ENCODE measurements at regions not wholly inside any gene's neighbourhood (a gene's known extent, or its start where the extent isn't known, plus 50 kb on each side); places are given as distances from the start of the nearest gene placed in this dataset.

GRCh38 chr6:169988769-169989550, 237.5 kb downstream of the ERMARD start:
- DNase-seq (ENCODE audit: extremely low read depth, low read depth), result no peak

- DNase-seq (ENCODE audit: extremely low read depth, low read depth), result no peak
Observed at GRCh38 chr6:169986848-169987498, 235.6 kb downstream of the ERMARD start.

DNA sequence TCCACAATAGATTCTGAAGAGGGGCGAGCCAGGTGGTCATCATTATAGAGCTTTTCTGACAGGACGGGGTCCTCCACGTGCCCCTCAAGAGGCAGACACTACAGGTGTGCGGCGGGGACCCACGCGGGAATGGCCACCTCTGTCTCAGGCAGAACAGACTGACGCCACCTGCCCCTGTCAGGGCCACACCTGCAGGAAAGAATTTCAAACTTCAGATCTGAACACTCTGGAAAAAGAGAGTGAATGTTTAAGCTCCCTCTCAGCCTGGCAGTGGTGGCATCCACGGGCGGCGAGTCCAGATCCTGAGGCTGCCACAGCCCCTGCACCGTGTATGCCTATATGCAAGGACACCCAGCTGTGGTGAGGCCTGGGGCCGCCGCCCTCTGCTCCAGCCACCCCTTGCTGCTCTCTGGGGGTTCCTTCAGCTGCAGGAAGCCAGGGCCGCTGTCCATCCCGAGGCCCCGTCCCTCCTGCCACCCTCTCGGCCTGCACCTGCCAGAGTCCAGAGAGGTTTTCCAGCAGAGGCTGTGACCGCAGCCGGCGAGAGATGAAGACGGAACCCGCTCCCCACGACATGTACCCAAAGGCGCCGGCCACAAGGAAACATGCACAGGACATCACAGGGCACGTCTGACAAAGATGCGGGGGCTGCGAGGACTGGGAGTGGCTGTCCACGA, 234.9 kb downstream of the ERMARD start:
- DNase-seq (ENCODE audit: extremely low read depth, low read depth), result no peak

DNA sequence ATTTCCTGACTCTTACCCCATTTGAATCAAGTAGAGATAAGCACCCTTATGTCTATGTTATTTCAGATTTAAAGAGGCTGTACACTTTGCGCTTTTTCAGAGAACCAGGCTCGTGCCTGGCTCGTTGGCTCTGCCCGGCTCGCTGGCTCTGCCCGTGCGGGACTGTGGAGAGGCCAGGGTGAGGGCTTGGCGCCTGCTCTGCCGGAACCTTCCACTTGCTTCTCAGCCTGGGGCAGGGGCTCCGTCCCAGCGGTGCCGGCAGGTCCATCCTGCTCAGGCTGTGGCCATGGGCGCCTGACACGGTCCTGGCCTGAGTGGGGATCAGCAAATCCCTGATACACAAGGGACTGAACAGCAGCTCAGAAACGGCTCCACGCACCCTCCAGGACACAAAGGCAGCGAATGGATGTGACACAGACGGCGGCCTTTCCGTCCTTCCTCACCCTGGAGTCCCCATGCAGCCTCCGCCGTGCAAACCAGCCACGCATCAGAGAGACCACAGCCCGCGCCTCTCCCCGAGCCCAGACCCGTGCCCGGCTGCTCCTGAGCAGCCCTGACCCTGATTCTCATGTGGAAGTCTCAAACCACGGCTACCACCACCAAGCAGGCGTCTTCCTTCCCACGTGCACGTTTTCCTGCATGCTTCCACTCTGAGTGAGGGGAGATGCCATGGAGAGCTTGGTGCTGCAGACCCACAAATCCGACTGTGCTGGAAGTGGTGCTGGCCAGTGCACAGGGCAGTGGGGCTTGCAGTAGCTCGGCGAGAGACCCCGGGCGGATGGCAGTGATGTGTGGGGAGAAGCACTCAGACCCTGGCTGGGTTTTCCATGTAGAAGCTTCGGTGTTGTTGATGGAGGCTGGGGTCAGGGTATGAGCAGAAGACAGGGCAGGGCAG, 233.9 kb downstream of the ERMARD start:
- no peak for DNase-seq (ENCODE audit: extremely low read depth, low read depth)

GRCh38 chr6:169984181-169985120, 233.0 kb downstream of the ERMARD start:
- no peak for DNase-seq (ENCODE audit: extremely low read depth, low read depth)

- DNase-seq (ENCODE audit: extremely low read depth, low read depth), result no peak
Observed at GRCh38 chr6:169983651-169984050, 232.2 kb downstream of the ERMARD start.

GRCh38 chr6:169982461-169983386, 231.3 kb downstream of the ERMARD start:
- DNase-seq (ENCODE audit: extremely low read depth, low read depth), result no peak

DNA sequence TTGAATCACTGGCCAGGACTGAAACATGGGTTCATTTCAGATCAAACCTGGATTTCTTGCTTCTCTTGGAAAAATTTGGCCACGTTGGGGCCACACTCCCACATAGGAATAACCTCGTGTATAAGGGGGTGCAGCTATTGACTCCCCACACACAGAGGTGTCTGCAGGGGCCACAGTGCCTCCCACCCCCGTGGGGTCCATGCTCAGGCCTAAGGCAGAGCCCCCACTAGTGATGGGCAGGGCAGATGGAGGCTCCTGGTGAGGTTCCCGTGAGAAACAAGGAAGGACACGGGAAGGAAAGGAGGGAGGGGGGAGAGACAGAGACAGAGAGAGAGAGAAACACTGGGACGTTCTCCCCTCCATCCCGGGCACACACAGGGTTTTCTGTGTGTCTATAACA, 230.5 kb downstream of the ERMARD start:
- no peak for DNase-seq (ENCODE audit: extremely low read depth, low read depth)

- DNase-seq (ENCODE audit: extremely low read depth, low read depth), result no peak
Observed at GRCh38 chr6:169981568-169981967, 230.1 kb downstream of the ERMARD start.

- DNase-seq (ENCODE audit: extremely low read depth, low read depth), result no peak
Observed at GRCh38 chr6:169980826-169981450, 229.5 kb downstream of the ERMARD start.

- no peak for DNase-seq (ENCODE audit: extremely low read depth, low read depth)
Observed at GRCh38 chr6:169979873-169980432, 228.5 kb downstream of the ERMARD start.

DNA sequence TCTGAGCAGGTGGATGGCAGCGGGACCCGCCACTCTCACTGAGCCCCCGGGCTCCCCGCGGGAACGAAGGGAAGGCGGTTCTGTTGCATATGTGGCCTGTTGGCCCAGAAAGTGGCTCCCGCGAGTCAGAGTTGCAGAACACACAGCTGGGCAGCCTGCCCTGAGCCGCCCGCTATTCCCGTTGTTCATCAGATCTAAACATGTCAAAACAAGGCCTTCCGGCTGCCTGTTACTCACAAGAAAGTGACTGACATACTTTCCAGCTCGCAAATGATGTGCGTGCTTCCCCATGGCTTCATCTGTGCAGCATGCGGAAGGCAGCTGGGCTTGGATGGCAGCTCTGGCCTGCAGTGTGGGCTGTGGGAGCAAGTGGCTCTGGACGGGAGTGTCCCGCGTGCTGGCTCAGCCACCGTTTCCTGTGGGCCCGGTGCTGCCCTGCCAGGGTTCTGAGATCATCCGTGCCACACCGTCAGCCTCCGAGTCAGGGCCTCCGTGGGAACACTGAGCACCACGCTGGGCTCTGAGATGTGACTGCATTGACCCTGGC, 227.3 kb downstream of the ERMARD start:
- no peak for DNase-seq (ENCODE audit: extremely low read depth, low read depth)

DNA sequence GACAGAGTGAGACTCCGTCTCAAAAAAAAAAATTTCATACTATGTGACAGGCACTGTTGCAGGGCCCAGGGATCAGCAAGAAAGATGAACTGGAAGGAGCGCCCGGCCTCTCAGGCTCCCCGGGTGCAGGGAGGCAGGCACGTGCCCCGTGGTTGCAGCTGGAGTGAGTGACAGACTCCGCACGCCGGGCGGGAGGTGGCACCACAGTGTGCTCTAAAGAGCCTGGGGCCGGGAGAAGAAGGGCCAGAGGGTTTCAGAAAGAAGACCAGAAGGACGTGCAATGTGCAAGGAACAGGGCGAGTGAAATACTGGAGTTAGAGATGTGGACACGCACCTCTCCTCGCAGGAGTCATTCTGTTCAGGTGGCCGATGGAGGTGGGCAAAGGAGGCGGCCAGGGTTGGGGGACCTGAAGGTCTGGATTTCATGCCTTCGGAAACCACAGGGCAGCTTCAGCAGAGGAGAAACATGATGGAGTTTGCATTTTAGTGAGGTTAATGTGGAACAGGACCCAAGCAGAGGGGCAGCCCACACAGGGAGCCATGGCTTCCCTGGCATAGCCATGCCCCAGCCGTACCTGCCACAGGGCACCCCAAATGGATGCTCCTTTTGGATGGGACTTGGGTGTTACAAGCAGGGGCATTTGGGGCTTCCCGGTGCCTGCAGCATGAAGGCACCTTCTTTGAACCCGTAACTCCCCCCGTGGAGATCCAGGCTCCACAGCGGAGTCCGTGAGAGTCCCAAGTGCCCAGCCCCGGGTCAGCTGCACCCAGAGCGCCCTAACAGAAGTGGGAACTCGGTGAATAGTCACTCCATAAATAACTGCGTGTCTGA, 226.2 kb downstream of the ERMARD start:
- DNase-seq (ENCODE audit: extremely low read depth, low read depth), result no peak

GRCh38 chr6:169976301-169977081, 225.1 kb downstream of the ERMARD start:
- no peak for DNase-seq (ENCODE audit: extremely low read depth, low read depth)

GRCh38 chr6:169975701-169976100, 224.3 kb downstream of the ERMARD start:
- DNase-seq (ENCODE audit: extremely low read depth, low read depth), result no peak

- no peak for DNase-seq (ENCODE audit: extremely low read depth, low read depth)
Observed at GRCh38 chr6:169975286-169975685, 223.9 kb downstream of the ERMARD start.

Measured in NCI-H460 (cell line).